HG03025 (cell line): ENCODE measurements at regions not wholly inside any gene's neighbourhood (a gene's known extent, or its start where the extent isn't known, plus 50 kb on each side); places are given as distances from the start of the nearest gene placed in this dataset.

Experiments
- ATAC-seq: cut with Tn5 transposase; IDR thresholded peaks from one replicate; pipeline ENCODE4 v1.9.1; 2021; ENCODE audit warnings: mild to moderate bottlenecking, moderate library complexity; ENCODE audit not compliant: unreplicated experiment, low FRiP score

GRCh38 chr12:63266988-63267387 is 116.0 kb upstream of the AVPR1A start:
- no peak for ATAC-seq

DNA sequence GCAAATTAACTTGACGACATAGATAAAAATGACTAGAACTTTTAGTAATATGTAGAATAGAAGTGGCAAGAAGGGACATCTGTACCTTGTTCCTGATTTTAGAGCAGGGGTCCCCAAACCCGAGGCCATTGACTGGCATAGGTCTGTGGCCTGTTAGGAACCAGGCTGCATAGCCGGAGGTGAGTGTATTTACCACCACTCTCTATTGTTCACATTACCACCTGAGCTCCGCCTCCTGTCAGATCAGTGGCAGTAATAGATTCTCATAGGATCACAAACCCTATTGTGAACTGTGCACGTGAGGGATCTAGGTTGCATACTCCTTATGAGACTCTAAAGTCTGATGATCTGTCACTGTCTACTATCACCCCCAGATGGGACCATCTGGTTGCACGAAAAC is 113.6 kb upstream of the AVPR1A start:
- no peak for ATAC-seq

DNA sequence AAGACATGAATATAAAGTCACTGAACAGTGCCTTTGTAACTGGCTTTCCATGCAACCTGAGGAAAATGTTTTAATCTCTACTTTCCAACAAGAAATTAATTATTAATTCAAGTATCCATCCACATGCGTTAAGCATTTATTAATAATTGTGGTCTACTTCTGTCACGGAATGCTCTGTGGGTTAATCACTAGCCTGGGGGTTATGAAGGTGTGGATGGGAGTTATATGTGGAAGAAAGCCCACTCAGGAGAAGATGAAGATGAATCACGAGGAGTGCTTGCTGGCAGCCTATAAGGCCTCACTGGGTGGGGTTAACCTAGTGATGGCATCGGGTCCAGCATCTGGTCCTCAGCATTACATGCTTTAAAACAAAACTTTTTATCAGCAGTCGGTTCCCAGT is 99.5 kb upstream of the AVPR1A start:
- no peak for ATAC-seq

DNA sequence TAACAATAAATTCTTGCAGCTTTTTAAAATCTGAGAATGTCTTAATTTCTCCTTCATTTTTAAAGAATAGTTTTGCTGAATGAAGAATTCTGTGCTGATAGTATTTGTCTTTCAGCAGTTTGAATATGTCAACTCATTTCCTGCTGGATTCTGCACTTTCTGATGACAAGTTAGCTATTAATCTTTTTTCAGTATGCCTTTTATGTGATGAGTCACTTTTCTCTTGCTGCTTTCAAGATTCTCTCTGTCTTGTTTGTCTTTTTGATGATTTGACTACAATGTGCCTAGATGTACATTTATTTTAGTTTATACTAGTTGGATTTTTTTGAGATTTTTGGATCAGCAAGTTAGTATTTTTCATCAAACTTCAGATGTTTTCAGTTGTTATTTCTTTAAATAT is 87.9 kb upstream of the AVPR1A start:
- ATAC-seq = no peak

GRCh38 chr12:63232896-63233295 is 81.9 kb upstream of the AVPR1A start:
- ATAC-seq = no peak

GRCh38 chr12:63228853-63229252 is 77.9 kb upstream of the AVPR1A start:
- no peak for ATAC-seq

DNA sequence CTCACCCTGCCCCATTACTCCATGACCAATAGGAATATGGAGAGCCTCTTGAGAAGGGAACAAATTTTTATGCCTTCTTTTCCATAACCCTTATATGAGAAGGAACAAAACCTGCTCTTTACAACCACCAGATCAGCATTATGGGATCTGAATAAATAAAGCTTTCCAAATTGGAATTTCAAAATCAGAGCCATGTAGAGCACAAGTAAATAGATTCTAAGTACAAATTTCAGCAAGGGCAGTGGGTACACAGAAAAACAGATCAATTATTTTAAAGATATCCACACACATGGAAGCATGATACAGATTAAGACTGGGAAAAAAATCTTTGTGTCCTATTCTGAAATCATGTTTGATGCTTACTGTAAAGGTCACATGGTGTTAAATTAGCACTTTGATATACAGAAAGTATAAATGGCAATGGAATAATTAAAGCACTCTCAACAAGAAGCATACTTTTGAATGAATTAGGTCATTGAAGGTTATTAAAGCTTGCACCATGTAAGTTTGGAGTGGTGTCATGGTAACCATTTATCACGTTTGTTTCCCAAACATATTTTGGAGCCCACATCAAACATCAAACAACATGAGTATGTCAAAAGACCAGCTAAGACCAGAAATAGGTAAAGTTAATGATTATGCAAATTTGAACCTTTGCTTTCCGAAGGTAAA is 75.9 kb upstream of the AVPR1A start:
- no peak for ATAC-seq

DNA sequence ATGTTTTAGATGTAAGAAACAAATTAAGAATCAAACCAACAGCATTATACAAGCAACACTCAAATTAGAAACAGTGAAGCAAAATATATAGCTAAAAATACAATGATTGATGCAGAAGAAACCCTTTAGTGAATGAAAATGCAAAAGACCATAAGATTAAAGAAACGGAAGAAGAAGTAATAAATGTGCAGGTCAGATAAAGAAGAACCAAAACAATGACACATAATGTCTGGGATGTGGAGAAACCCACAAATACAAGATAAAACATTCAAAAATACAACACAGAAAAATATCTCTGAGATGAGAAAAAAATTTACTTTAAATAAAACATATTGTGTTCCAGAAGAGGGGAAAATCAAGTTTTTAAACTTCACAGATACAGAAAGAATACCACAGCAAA is 73.4 kb upstream of the AVPR1A start:
- ATAC-seq = no peak

- no peak for ATAC-seq
Observed at GRCh38 chr12:63223128-63223527, 72.1 kb upstream of the AVPR1A start.

GRCh38 chr12:63222582-63222981 is 71.6 kb upstream of the AVPR1A start:
- no peak for ATAC-seq

DNA sequence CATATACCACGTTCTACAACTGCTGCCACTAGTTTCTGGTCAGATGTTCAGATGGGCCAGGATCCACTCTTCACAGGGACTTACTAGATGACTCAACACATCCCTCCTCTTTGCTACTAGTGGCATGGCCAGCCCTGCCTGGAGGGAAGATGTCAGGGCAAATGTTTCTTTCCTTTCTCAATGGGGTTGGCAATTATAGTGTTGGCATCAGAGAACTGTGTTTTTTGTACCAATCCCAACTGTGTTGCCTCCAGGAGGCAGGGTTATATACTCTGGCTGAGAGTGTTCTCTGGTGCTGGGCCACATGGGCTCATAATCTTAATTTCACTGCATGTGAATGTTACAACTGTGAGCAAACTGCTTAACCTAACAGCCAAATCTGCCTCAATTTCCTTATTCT is 69.9 kb upstream of the AVPR1A start:
- no peak for ATAC-seq

DNA sequence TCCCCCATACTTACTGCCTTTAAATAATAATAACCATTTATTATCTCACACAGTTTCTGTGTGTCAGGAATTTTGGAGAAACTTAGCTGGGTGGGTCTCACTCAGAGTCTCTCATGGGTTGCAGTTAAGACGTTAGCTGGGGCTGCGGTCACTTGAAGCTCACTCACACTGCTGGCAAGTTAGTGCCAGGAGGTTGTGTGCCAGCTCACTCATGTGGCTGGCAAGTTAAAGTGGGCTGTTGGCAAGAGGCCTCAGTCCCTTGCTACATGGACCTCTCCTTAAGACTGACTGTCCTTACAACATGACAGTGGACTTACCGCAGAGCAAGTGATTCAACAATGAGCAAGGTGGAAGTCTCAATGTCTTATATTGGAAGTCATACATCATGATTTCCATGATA is 61.3 kb upstream of the AVPR1A start:
- ATAC-seq = no peak

DNA sequence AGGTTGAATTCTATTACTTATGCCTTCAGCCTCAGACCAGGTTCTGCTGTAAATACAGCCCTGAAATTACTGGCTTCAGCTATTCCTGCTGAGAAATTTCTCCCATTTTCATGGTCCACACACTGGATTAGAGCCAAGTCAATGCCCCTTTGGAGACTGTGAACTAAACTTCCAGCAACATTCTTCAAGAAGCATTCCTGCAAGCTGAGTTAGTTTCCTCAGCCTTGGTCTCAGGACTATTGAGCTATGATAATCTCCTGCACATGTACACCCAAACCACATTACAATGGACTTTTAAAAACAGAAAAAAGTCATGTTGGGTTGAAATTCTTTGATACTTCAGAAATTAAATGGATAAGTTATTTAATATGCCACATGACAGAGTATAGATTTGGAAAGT is 58.0 kb upstream of the AVPR1A start:
- ATAC-seq = no peak

DNA sequence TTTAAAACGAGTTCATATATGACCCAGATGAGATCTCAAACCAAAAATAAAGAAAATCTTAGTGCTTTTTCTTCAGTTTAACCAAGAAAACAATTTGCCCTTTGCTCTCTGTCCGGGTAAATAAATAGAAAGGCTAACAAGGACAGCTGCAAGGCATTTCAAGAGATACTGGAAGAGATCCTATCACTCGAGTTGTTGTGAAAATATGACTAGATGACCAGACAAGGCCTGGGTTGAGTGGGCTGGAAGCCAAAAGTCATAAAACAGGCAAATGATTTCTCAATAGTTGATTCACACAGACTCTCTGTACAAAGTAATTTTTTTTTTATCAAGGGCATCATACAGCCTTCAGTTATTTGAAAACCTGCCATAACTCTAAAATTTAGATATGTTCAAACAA is 55.9 kb upstream of the AVPR1A start:
- no peak for ATAC-seq

- ATAC-seq = no peak
Observed at GRCh38 chr12:63206494-63206893, 55.5 kb upstream of the AVPR1A start.
